HG02970 (cell line): ENCODE measurements at regions not wholly inside any gene's neighbourhood (a gene's known extent, or its start where the extent isn't known, plus 50 kb on each side); places are given as distances from the start of the nearest gene placed in this dataset.
"Not testable (repeated sequence)": the region's sequence is repeated elsewhere in the genome, so short reads cannot be mapped to it uniquely, and the experiment has no call there.

Experiments
- ATAC-seq: cut with Tn5 transposase; IDR thresholded peaks from one replicate; pipeline ENCODE4 v1.9.1; 2021; ENCODE audit warnings: mild to moderate bottlenecking, moderate library complexity, moderate number of reproducible peaks; ENCODE audit not compliant: unreplicated experiment, low FRiP score

- ATAC-seq, result no peak
Observed at GRCh38 chr2:210730672-210731071, 174.3 kb downstream of the CPS1 start.

GRCh38 chr2:210746826-210747225 is 190.4 kb downstream of the CPS1 start:
- ATAC-seq, result not testable (repeated sequence)

GRCh38 chr2:210752532-210752931 is 196.1 kb downstream of the CPS1 start:
- no peak for ATAC-seq

- no peak for ATAC-seq
Observed at GRCh38 chr2:210753386-210753785, 197.0 kb downstream of the CPS1 start.

GRCh38 chr2:210756855-210757254 is 200.5 kb downstream of the CPS1 start:
- no peak for ATAC-seq

DNA sequence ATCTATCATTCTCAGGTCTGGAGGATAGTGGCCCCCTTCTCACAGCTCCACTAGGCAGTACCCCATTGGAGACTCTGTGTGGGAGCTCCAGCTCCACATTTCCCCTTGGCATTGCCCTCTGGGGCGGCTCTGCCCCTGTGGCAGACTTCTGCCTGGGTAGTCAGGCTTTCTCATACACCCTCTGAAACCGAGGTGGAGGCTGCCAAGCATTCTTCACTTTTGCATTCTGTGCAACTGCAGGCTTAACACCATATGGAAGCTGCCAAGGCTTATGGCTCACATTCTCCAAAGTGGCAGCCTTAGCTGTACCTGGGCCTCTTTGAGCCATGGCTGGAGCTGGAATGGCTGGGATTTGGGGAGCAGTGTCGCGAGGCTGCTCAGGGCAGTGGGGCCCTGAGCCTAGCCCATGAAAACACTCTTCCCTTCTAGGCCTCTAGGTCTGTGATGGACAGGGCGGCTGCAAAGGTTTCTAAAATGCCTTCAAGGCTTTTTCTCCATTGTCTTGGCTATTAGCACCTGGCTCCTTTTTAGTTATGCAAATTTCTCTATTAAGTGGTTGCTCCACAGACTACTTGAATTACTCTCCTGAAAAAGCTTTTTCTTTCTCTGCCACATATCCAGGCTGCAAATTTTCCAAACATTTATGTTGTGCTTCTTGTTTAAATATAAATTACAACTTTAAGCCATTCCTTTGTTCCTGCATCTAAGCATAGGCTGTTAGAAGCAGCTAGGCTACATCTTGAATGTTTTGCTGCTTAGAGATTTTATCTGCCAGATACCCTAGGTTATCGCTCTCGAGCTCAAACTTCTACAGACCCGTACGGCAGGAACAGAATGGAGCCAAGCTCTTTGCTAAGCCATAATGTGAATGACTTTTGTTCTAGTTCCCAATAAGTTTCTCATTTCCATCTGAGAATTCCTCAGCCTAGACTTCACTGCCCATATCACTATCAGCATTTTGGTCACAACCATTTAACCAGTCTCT is 206.5 kb downstream of the CPS1 start:
- no peak for ATAC-seq

GRCh38 chr2:210768329-210768910 is 212.0 kb downstream of the CPS1 start:
- no peak for ATAC-seq

- no peak for ATAC-seq
Observed at GRCh38 chr2:210776756-210777155, 220.4 kb downstream of the CPS1 start.

GRCh38 chr2:210782222-210782621 is 225.8 kb downstream of the CPS1 start:
- no peak for ATAC-seq

DNA sequence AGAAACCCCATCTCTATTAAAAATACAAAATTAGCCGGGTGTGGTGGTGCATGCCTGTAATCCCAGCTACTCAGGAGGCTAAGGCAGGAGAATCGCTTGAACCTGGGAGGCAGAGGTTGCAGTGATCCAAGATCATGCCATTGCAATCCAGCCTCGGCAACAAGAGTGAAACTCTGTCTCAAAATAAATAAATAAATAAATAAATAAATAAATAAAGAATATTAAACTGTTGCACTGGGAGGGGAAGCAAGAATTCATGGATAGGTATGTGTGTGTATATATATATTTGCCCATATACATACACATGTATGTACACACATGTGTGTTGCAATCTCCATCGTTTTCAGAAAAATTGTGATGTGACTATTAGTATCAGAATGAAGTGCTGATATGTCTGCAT is 231.4 kb downstream of the CPS1 start:
- ATAC-seq, result not testable (repeated sequence)

GRCh38 chr2:210792000-210792399 is 235.6 kb downstream of the CPS1 start:
- ATAC-seq, result no peak

GRCh38 chr2:210795506-210795905 is 239.1 kb downstream of the CPS1 start:
- ATAC-seq, result no peak

DNA sequence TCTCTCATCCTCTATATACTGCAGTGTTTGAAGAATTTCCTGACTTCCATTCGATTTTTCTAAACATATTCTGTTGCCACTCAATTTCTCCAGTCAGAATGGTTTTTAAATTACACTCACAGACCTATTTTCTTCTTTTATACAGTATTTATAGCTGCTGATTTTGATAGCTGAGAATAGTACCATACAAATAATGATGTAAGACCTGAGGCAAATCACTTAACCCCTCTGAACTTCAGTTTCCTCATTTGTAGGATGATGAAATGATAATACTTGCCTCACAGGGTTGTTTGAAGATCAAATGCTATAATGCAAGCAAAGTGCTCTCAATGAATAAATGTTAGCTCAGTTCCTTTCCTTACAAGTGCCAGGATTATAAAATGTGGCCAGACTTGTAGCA is 241.8 kb downstream of the CPS1 start:
- no peak for ATAC-seq

DNA sequence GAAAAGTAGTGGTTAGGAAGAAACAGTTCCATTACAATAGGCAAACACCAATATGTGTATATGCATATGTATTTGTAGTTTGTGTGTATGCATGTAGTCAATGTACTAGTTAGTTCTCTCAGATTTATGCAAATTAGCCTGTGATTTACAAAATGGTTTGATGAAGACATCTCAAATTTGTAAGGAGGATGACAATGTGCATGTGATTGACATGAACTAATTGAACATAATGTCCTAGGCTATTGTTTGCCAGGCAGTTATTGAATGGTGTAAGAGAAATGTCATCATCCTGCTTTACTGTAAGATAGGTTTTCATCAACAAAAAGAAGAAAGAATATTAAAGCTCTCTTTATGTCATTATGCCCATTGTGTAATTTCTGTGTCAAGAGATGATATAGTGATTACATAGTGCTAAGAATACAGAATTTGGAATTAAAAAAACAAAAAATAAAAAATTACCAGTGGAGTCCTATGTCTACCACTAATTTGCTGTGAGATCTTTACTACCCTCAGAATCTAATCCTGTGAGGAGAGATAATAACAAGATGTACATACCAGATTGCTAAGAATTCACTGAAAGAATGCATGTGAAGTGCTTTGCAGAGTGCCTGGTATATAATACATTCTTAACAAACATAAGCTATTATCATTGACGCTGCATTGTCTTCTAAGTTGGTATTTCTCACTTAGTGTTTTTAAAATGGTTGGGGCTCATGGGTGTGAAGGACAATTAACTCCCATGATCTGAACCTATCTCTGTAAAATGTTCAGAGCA is 258.0 kb downstream of the CPS1 start:
- ATAC-seq, result no peak

DNA sequence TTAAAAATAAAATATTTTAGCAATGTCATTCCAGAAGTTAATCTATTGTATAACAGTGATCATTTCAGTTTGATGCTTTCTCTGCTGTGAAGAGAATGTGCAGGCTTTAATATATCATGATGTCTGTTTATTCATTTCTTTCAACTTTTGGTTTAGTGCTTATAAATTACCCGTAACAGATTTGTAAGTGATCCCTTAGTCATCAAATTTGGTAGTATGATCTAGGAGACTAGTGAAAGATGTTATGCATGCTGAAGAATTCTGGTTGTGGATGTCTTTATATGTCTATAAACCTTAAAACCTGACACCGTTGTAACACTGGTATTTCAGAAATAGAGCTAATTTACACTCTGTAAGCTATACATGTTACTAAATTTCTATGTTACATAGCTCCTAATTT is 260.4 kb downstream of the CPS1 start:
- no peak for ATAC-seq

GRCh38 chr2:210818473-210818872 is 262.1 kb downstream of the CPS1 start:
- no peak for ATAC-seq

DNA sequence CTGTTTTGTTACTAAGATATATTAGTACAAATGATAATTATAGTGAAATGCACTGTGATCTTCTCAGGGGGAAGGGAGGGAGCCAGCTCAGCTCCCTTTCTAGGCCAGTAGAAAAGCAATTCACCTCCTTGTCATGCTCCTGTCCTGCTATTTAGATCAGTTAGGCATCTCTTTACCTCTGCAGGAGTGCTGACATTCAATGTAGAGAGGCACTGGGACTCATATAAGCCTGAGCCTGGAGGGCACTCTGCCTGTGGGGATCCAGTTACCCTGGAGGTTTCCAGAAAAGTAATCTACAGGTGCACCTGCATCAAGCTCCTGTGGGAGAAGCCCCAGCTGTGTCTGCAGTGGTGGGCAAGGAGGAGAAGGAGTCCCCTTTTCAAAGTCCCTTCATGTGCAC is 277.0 kb downstream of the CPS1 start:
- ATAC-seq, result no peak

- ATAC-seq, result no peak
Observed at GRCh38 chr2:210839034-210839433, 282.6 kb downstream of the CPS1 start.

DNA sequence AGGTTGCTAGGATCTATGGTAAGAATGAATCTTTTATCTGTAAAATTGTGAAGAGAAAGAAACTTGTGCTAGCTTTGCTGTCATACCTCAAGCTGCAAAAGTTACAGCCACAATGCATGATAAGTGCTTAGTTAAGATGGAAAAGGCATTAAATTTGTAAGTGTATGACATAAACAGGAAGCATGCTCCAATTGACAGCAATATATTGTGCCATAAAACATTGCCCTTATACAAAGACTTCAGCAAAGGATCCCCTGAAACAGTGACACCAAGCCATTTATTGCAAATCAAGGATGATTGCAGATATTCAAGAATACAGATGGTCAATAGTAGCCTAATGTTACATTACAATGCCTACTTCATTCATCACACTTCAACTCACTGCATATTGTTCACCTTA is 283.1 kb downstream of the CPS1 start:
- ATAC-seq, result no peak

GRCh38 chr2:210842896-210843295 is 286.5 kb downstream of the CPS1 start:
- ATAC-seq, result no peak

DNA sequence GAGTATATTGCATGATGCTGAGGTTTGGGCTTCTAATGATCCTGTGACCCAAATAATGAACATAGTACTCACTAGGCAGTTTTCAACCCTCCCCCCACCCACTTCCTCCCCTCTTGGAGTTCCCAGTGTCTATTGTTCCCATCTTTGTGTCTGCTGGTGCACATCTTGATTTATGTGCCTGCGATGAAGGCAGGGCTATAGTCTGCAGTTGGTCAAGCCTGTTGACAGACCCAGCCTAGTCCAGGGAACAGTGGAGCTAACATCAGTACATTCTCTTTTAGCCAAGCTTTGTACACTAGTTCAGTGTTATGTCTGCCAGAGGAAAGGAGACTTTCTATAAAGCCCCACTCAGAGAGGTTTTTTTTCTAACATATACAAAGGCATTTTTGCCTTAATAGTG is 287.6 kb downstream of the CPS1 start:
- no peak for ATAC-seq
